Sigmoid colon (tissue), 4 donors: ENCODE measurements at regions not wholly inside any gene's neighbourhood (a gene's known extent, or its start where the extent isn't known, plus 50 kb on each side); places are given as distances from the start of the nearest gene placed in this dataset.

ENCODE experiments used
- EP300 ChIP-seq, 4 donors: sonication (generic); formaldehyde crosslinking; IDR thresholded peaks; one replicate each; pipeline ENCODE4 v1.6.1; 2017; ENCODE audit warnings: antibody characterized with exemption in 4 of 4
- POLR2A ChIP-seq, 2 donors: fragments of 450-650 bp; IDR thresholded peaks; one replicate each; pipeline ENCODE4 v1.6.1; 2016; ENCODE audit warnings: antibody characterized with exemption in 2 of 2, mild to moderate bottlenecking in 2 of 2, moderate library complexity in 2 of 2
- TF ChIP-seq, protein P1 (sequence below), 4 experiments: fragments of 450-650 bp in 3 of 4; fragments of 200-600 bp in 1 of 4; IDR thresholded peaks; one replicate each; pipeline ENCODE4 v1.5.1; 2016 to 2019; ENCODE audit warnings: antibody characterized with exemption in 4 of 4, mild to moderate bottlenecking in 3 of 4, moderate library complexity in 2 of 4

DNA sequence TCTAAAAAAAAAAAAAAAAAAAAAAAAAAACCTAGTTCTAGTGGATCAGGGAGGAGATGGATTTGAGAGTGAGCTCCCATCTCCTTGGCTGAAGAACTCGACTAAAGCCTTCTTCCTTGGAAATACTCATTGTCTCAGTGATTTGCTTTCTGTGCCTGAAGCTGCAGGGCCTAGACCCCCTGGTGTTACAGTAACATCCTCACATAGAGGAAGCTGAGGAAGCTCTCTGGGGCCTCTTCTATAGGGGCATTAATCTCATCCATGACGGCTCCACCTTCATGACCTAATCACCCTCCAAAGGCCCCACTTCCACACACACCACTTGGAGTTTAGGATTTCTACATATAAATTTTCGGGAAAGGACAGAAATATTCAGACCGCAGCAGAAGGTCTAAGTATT lies 95.9 kb upstream of the ETS2 start:
- no peak for TF ChIP-seq EP300 (IDR thresholded peaks at IDR 0.05)
- TF ChIP-seq, protein P1, sequence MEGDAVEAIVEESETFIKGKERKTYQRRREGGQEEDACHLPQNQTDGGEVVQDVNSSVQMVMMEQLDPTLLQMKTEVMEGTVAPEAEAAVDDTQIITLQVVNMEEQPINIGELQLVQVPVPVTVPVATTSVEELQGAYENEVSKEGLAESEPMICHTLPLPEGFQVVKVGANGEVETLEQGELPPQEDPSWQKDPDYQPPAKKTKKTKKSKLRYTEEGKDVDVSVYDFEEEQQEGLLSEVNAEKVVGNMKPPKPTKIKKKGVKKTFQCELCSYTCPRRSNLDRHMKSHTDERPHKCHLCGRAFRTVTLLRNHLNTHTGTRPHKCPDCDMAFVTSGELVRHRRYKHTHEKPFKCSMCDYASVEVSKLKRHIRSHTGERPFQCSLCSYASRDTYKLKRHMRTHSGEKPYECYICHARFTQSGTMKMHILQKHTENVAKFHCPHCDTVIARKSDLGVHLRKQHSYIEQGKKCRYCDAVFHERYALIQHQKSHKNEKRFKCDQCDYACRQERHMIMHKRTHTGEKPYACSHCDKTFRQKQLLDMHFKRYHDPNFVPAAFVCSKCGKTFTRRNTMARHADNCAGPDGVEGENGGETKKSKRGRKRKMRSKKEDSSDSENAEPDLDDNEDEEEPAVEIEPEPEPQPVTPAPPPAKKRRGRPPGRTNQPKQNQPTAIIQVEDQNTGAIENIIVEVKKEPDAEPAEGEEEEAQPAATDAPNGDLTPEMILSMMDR (IDR thresholded peaks at IDR 0.05), result no peak
- no peak for TF ChIP-seq POLR2A (IDR thresholded peaks at IDR 0.05)
